ENCODE measurements at regions not wholly inside any gene's neighbourhood (a gene's known extent, or its start where the extent isn't known, plus 50 kb on each side); places are given as distances from the start of the nearest gene placed in this dataset.
"Not testable (repeated sequence)": the region's sequence is repeated elsewhere in the genome, so short reads cannot be mapped to it uniquely, and the experiment has no call there.

DNA sequence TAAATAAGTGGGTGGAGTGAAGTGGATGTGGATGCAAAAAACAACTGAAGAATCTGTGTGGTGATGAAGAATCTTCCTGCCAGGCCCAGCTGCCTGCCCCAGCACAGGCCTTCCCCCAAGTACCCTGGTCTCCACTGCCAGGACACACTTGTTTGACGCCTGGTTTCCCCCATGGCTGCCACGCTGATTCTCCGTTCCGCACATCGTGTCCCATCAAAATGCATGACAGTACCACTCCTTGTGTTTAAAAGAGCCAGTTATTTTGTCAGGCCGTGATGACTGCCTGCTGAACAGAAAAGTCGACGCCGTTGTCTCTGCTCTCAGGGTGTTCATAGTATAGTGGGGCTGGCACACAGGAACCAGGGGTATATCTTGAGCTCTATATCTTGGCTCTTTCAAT is 50.3 kb upstream of the KYNU start:
- Mint-ChIP-seq H3K27ac (no peak overlapping the region), H3K36me3 (ENCODE audit: low read depth) (no peaks in the 10 kb centered on the region), H3K9me3 (no peaks in the 10 kb centered on the region), H3K4me1 (no peaks in the 10 kb centered on the region), H3K4me3 (no peak overlapping the region), H3K27me3 (no peaks in the 10 kb centered on the region)
- no peak for DNase-seq
- intact Hi-C loops (cut with micrococcal nuclease): no loop called here

DNA sequence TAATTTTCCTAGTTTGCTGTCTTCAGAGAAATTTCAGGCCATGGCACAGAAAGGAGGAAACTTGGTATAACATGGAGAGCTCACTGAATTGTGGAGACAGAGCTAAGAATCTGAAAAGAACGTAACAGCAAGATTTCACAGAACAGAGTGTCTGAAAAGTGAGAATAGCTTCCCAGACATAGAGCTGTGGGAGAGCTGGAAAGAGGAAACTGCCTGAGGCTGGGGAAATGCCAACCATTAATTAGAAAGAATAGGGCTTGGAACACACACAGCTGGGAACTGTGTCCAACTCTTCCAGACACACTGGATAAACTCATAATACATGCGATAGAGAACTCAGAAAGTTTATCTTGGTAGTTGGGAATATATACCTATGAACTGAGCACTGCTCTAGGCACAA is 51.6 kb upstream of the KYNU start:
- H3K4me3 Mint-ChIP-seq: no peak overlapping the region
- H3K4me1 Mint-ChIP-seq: no peaks in the 10 kb centered on the region
- H3K27ac Mint-ChIP-seq: no peak overlapping the region
- H3K9me3 Mint-ChIP-seq: no peaks in the 10 kb centered on the region
- no peak for DNase-seq
- no peaks in the 10 kb centered on the region for H3K36me3 Mint-ChIP-seq (ENCODE audit: low read depth)
- intact Hi-C loops (cut with micrococcal nuclease): no loop called here
- H3K27me3 Mint-ChIP-seq: no peaks in the 10 kb centered on the region

DNA sequence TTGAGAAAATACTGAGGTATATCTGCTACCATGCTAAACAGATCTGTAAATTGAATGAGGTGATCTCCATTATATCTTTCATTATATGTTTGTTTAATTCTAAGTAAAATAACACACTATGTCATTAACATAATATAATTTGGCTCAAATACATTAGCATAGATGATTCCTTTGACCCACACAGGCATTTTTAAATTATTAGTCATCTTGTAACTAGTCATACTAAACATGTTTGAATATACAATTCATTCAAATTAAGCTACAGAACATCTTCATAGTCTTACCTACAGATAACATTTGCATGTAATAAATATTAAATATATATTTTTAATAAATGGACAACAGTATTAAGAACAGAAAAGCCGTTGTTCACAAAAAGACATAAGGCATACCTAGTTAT is 52.7 kb upstream of the KYNU start:
- H3K4me1 Mint-ChIP-seq: no peaks in the 10 kb centered on the region
- no peaks in the 10 kb centered on the region for H3K27me3 Mint-ChIP-seq
- H3K9me3 Mint-ChIP-seq: no peaks in the 10 kb centered on the region
- H3K36me3 Mint-ChIP-seq (ENCODE audit: low read depth): no peaks in the 10 kb centered on the region
- intact Hi-C loops (cut with micrococcal nuclease): no loop called here
- H3K27ac Mint-ChIP-seq: no peak overlapping the region
- DNase-seq: no peak
- H3K4me3 Mint-ChIP-seq: no peak overlapping the region

DNA sequence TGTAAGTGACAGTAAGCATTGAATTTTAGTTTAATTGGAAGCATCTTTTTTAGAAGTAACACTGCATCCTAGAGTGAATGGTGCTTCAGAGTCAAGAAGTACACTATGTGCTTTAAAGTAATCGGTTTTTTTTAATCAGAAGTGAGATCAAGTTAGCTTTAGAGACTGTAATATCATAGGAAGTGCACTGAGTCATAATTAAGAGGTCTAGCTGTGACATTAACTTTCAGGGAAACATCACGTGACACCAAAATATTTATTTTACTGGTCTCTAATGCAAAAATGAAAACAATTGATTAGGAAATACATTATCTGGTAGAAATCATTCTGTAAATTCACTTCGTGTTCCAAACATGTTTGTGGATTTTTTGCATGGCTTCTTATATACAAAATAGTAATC is 55.3 kb upstream of the KYNU start:
- intact Hi-C loops (cut with micrococcal nuclease): no loop called here
- Mint-ChIP-seq H3K36me3 (ENCODE audit: low read depth) (no peaks in the 10 kb centered on the region), H3K9me3 (no peaks in the 10 kb centered on the region), H3K27me3 (no peaks in the 10 kb centered on the region), H3K27ac (no peak overlapping the region), H3K4me1 (no peaks in the 10 kb centered on the region), H3K4me3 (no peak overlapping the region)
- DNase-seq: no peak

DNA sequence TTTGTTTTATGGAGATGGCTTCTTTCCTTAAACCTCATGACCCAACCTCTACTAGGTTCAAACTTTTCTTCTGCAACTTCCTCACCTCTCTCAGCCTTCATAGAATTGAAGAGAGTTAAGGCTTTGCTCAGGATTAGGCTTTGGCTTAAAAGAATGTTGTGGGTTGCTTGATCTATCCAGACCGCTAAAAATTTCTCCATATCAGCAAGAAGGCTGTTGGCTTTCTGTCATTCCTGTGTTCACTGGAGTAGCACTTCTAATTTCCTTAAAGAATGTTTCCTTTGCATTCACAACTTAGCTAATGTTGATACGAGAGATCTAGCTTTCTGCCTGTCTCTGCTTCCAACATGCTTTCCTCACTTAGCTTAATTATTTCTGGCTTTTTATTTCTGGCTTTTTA is 58.1 kb upstream of the KYNU start:
- H3K27me3 Mint-ChIP-seq: no peaks in the 10 kb centered on the region
- no peak overlapping the region for H3K27ac Mint-ChIP-seq
- no peaks in the 10 kb centered on the region for H3K9me3 Mint-ChIP-seq
- no peaks in the 10 kb centered on the region for H3K36me3 Mint-ChIP-seq (ENCODE audit: low read depth)
- H3K4me1 Mint-ChIP-seq: no peaks in the 10 kb centered on the region
- H3K4me3 Mint-ChIP-seq: no peak overlapping the region
- intact Hi-C loops (cut with micrococcal nuclease): no loop called here
- DNase-seq: no peak

DNA sequence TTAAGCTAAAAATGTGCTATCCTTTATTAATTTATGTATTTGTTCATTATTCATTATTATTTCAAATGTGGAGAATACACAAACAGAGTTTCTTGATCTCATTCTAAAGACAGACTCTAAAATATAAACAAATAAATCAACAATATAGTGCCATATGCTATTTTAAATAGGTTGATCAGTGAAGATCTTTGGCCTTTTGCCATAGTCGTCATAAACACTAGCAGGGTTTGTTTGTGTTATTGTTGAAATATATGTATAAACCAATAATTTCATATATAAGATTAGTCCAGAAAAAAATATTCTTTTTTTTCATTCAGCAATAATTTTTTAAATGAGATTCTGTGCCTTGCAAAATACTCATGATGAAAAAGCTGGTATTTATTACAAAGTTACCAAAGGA is 62.1 kb upstream of the KYNU start:
- H3K9me3 Mint-ChIP-seq: no peaks in the 10 kb centered on the region
- no peak overlapping the region for H3K4me3 Mint-ChIP-seq
- no peaks in the 10 kb centered on the region for H3K4me1 Mint-ChIP-seq
- H3K36me3 Mint-ChIP-seq (ENCODE audit: low read depth): no peaks in the 10 kb centered on the region
- H3K27me3 Mint-ChIP-seq: no peaks in the 10 kb centered on the region
- intact Hi-C loops (cut with micrococcal nuclease): no loop called here
- no peak overlapping the region for H3K27ac Mint-ChIP-seq
- DNase-seq: no peak

DNA sequence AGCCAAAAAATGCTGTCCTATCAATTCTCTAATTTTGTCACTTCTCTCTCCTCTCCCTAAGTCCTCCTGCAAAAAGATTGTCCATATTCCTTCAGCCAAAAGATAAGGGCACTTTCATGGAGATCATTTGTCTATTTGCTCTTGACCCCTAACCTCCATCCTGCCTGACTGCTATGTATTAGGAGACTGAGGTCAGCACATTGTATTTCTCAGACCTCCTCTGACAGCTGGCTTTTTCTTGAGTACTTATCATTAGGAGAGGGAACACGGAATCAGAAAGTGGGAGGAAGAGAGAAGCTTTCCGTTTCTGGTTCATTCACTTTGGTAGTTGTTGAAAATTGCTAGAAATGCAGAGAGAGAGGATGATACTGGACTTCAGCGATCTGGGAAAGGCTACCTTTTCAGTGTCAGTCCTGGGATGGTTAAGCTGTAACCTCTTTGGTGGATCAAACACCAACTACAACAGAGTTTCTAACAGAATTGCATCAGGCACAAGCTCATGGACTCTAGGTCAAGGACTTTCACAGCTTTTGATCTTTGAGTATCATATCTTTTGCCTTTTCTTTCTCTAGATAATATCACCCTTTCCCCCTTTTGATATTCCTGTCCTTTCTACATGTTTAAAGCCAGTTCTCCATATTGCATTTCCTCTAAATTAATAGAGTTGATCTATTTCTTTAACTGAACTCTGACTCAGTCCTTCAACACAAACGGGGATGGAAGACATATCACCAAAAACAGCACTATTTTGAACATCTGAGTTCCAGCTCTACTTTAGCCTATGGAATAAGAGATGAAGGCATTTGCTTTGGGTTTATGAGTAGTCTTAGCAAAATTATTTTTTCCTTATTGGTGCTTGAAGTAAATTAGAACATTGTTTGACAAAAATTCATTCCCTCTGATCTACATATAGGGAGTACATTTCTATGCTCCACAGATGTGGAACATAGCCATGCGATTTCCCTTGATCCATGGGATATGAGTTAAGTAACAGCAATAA is 63.3 kb upstream of the KYNU start:
- no peaks in the 10 kb centered on the region for H3K4me1 Mint-ChIP-seq
- H3K4me3 Mint-ChIP-seq: no peak overlapping the region
- H3K9me3 Mint-ChIP-seq: no peaks in the 10 kb centered on the region
- no peaks in the 10 kb centered on the region for H3K27me3 Mint-ChIP-seq
- H3K27ac Mint-ChIP-seq: no peak overlapping the region
- no peaks in the 10 kb centered on the region for H3K36me3 Mint-ChIP-seq (ENCODE audit: low read depth)
- intact Hi-C loops (cut with micrococcal nuclease): no loop called here
- DNase-seq: no peak

DNA sequence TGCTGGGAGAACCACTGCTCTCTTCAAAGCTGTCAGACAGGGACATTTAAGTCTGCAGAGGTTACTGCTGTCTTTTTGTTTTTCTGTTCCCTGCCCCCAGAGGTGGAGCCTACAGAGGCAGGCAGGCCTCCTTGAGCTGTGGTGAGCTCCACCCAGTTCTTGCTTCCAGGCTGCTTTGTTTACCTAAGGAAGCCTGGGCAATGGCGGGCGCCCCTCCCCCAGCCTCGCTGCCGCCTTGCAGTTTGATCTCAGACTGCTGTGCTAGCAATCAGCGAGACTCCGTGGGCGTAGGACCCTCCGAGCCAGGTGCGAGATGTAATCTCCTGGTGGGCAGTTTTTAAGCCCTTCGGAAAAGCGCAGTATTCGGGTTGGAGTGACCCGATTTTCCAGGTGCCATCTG is 65.8 kb upstream of the KYNU start:
- intact Hi-C loops (cut with micrococcal nuclease); H3K27me3 Mint-ChIP-seq; H3K9me3 Mint-ChIP-seq; H3K36me3 Mint-ChIP-seq (ENCODE audit: low read depth); H3K4me3 Mint-ChIP-seq; H3K27ac Mint-ChIP-seq; H3K4me1 Mint-ChIP-seq; DNase-seq: not testable (repeated sequence)

DNA sequence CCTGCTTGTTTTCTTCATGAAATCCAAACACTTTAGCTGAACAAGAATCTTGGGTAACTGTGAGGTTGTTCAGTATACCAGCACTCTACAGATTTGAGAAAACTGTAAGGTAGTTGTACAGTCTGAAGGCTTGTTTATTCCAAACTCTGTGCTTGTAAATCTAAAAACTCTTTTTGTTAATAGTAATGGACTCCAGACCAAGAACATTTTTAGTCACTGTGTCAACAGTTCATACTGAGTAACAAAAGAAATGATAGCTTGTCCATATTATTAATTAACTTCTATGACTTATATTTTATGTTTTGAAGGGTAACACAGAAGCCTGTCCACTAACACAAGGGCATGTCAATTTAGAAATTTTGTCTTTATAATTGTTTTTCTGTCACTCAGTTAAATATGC is 72.2 kb upstream of the KYNU start:
- Mint-ChIP-seq H3K4me3 (no peak overlapping the region), H3K36me3 (ENCODE audit: low read depth) (no peaks in the 10 kb centered on the region), H3K27me3 (no peaks in the 10 kb centered on the region), H3K27ac (no peak overlapping the region), H3K9me3 (no peaks in the 10 kb centered on the region), H3K4me1 (no peaks in the 10 kb centered on the region)
- DNase-seq: no peak
- intact Hi-C loops (cut with micrococcal nuclease): no loop called here

DNA sequence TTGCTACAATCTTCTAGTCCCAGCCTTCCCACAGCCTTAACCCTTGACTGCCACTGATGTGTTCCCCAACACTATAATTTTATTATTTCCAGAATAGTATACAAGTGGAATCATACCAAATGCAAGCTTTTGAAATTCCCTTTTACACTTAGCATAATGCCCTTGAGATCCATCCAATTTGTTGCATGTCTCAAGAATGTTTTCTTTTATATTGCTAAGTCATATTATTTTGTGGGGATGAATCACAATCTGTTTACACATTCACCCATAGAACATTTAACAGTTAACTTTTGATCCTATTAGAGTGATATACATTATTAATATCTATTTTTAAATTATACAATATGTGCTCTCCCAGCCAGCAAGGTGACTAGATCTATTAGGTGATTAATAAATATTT is 74.3 kb upstream of the KYNU start:
- intact Hi-C loops (cut with micrococcal nuclease): no loop called here
- Mint-ChIP-seq H3K36me3 (ENCODE audit: low read depth) (no peaks in the 10 kb centered on the region), H3K9me3 (no peaks in the 10 kb centered on the region), H3K4me1 (no peaks in the 10 kb centered on the region), H3K4me3 (no peak overlapping the region), H3K27me3 (no peaks in the 10 kb centered on the region), H3K27ac (no peak overlapping the region)
- DNase-seq: no peak

DNA sequence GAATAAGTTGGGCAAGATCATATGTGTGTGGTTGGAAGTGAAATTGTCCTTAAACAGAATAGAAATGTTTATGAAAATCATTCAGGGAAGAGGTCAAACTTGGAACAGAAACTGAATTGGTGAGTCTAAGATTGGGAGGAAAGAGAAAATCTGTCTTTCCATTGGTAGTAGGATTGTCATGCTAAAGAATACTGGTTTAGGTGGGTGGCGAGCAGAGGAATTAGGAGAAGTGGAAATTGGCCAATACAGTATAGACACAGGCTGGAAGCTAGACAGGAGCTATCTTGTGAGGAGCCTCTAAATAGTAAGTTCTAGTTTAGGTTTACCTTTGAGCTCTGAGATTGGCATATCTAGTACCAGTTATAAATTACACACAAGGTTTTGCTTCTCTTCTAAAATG is 80.9 kb upstream of the KYNU start:
- no peaks in the 10 kb centered on the region for H3K27me3 Mint-ChIP-seq
- no peak overlapping the region for H3K27ac Mint-ChIP-seq
- intact Hi-C loops (cut with micrococcal nuclease): no loop called here
- H3K36me3 Mint-ChIP-seq (ENCODE audit: low read depth): no peaks in the 10 kb centered on the region
- no peaks in the 10 kb centered on the region for H3K4me1 Mint-ChIP-seq
- DNase-seq: no peak
- no peak overlapping the region for H3K4me3 Mint-ChIP-seq
- H3K9me3 Mint-ChIP-seq: no peaks in the 10 kb centered on the region

DNA sequence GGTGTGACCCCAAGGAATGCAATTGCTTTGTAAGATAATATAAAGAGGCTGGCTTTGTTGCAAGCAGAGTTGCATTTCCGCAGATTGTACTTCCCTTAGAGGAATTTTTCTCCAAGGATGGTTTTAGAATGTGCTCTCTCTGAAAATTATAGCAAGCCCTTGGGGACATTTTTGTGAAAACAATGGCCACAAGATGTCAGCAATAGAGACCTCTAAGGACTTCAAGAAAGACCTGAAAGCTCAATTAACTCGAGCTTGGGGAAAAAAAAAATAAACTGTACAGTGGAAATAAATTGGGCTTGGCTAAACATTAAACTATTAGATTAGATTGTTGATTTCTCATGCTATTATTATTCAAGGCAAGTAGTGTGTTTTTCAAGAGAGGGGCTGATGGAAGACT is 81.3 kb upstream of the KYNU start:
- intact Hi-C loops (cut with micrococcal nuclease): no loop called here
- no peaks in the 10 kb centered on the region for H3K4me1 Mint-ChIP-seq
- no peak for DNase-seq
- no peaks in the 10 kb centered on the region for H3K9me3 Mint-ChIP-seq
- no peak overlapping the region for H3K4me3 Mint-ChIP-seq
- no peak overlapping the region for H3K27ac Mint-ChIP-seq
- no peaks in the 10 kb centered on the region for H3K27me3 Mint-ChIP-seq
- no peaks in the 10 kb centered on the region for H3K36me3 Mint-ChIP-seq (ENCODE audit: low read depth)

DNA sequence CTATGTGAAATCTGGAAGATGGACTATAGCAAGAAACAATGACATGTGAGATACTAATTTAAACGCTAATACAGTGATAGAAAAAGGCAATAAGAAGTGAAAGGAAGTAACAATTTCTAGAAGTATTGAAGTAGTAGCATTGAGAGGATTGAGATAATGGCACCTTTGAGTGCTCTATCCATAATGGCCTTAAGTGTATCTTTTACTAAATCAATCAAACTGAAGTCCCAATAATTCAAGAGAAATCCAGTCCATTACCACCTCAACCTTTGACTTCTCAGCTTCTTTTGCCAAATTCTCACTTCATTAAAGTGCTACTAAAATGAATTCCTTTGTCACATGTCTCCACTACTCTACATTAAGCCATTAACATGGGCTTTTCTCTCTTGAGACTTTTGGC is 82.6 kb upstream of the KYNU start:
- Mint-ChIP-seq H3K27me3 (no peaks in the 10 kb centered on the region), H3K36me3 (ENCODE audit: low read depth) (no peaks in the 10 kb centered on the region)

DNA sequence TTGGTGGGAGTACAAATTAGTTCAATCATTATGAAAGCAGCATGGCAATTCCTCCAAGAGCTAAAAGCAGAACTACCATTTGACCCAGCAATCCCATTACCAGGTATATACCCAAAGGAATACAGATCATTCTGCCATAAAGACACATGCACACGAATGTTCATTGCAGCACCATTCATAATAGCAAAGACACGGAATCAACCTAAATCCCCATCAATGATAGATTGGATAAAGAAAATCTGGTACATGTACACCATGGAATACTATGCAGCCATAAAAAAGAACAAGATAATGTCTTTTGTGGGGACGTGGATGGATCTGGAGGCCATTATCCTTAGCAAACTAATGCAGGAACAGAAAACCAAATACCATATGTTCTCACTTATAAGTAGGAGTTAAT is 85.1 kb upstream of the KYNU start:
- DNase-seq; H3K4me3 Mint-ChIP-seq; H3K27ac Mint-ChIP-seq; H3K36me3 Mint-ChIP-seq (ENCODE audit: low read depth); intact Hi-C loops (cut with micrococcal nuclease); H3K9me3 Mint-ChIP-seq; H3K4me1 Mint-ChIP-seq; H3K27me3 Mint-ChIP-seq: not testable (repeated sequence)

More for the DNA sequence above, 82.6 kb upstream of the KYNU start:
- no peak for DNase-seq
- H3K9me3 Mint-ChIP-seq: no peaks in the 10 kb centered on the region
- no peaks in the 10 kb centered on the region for H3K4me1 Mint-ChIP-seq
- H3K4me3 Mint-ChIP-seq: no peak overlapping the region
- intact Hi-C loops (cut with micrococcal nuclease): no loop called here
- H3K27ac Mint-ChIP-seq: no peak overlapping the region

DNA sequence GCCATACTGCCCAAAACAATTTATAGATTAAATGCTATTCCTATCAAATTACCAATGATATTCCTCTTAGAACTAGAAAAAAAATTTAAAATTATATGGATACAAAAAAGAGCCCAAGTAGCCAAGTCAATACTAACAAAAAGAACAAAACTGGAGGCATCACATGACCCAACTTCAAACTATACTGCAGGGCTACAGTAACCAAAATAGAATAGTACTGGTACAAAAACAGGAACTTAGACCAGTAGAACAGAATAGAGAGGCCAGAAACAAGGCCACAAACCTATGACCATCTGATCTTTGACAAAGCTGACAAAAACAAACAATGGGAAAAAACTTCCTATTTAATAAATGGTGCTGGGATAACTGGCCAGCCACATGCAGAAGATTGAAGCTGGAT is 86.1 kb upstream of the KYNU start:
- Mint-ChIP-seq H3K36me3 (ENCODE audit: low read depth) (no peaks in the 10 kb centered on the region), H3K4me3 (no peak overlapping the region), H3K27me3 (no peaks in the 10 kb centered on the region), H3K9me3 (no peaks in the 10 kb centered on the region), H3K4me1 (no peaks in the 10 kb centered on the region), H3K27ac (no peak overlapping the region)
- intact Hi-C loops (cut with micrococcal nuclease): no loop called here
- no peak for DNase-seq
